ENCODE measurements at regions not wholly inside any gene's neighbourhood (a gene's known extent, or its start where the extent isn't known, plus 50 kb on each side); places are given as distances from the start of the nearest gene placed in this dataset.
"Not testable (repeated sequence)": the region's sequence is repeated elsewhere in the genome, so short reads cannot be mapped to it uniquely, and the experiment has no call there.

DNA sequence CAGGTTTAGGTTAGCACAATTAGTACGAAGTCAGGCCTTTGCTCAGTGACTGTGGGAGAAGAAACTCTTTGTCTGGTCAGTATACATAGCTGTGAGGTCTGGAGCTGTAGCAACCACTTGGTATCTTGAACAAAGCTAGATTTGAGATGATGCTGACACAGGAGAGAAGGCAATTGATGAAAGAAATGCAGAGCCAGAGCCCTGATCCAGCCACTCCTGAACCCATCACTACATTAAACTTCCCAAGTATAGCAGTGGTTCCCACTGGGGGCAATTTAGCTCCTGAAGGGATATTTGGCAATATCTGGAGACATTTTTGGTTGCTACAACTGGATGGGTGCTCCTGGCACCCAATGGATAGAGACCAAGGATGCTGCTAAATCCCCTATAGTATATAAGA lies 143.9 kb upstream of the SPRED2 start:
- WGBS, 2 donors = 88 to 93% methylated on average over 1 of the region's 1 CpG
- H3K27me3 ChIP-seq = no peaks in the 10 kb centered on the region
- no peaks in the 10 kb centered on the region for H3K9me3 ChIP-seq
- H3K4me1 ChIP-seq = no peaks in the 10 kb centered on the region
- H3K4me3 ChIP-seq = no peak overlapping the region
- TF ChIP-seq, protein P1, sequence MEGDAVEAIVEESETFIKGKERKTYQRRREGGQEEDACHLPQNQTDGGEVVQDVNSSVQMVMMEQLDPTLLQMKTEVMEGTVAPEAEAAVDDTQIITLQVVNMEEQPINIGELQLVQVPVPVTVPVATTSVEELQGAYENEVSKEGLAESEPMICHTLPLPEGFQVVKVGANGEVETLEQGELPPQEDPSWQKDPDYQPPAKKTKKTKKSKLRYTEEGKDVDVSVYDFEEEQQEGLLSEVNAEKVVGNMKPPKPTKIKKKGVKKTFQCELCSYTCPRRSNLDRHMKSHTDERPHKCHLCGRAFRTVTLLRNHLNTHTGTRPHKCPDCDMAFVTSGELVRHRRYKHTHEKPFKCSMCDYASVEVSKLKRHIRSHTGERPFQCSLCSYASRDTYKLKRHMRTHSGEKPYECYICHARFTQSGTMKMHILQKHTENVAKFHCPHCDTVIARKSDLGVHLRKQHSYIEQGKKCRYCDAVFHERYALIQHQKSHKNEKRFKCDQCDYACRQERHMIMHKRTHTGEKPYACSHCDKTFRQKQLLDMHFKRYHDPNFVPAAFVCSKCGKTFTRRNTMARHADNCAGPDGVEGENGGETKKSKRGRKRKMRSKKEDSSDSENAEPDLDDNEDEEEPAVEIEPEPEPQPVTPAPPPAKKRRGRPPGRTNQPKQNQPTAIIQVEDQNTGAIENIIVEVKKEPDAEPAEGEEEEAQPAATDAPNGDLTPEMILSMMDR (IDR thresholded peaks at IDR 0.05) = no peak
- TF ChIP-seq POLR2A (IDR thresholded peaks at IDR 0.05) = no peak
- intact Hi-C loops (cut with DNase I; ENCODE audit: low total_unique reads) = no loop called here
- no peak overlapping the region for H3K27ac ChIP-seq
- DNase-seq = no peak
- H3K36me3 ChIP-seq (ENCODE audit: low read depth, missing control alignments) = no peaks in the 10 kb centered on the region

DNA sequence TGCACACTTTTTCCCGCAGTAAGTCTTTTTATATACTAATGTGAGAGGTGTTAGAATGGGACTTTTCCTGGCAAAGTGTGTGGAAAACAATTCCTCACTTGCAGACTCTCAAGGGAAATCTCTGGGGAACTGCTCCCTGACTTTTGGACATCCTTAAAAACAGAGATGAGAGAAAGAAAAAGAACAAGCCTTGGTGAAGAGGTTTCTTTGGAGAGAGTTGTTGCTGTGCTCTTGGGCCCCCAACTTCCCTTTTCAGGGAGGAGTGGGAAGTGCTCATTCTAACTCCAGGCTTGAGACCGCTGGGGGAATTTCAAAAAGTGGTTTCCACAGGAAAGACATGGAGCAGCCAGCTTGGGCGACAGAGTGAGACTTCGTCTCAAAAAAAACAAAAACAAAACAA lies 142.6 kb upstream of the SPRED2 start:
- WGBS, 2 donors = 49 to 51% methylated on average over 4 of the region's 4 CpGs
- intact Hi-C loops (cut with DNase I; ENCODE audit: low total_unique reads) = no loop called here
- no peaks in the 10 kb centered on the region for H3K4me1 ChIP-seq
- DNase-seq = no peak
- TF ChIP-seq POLR2A (IDR thresholded peaks at IDR 0.05) = no peak
- TF ChIP-seq, protein P1 (IDR thresholded peaks at IDR 0.05) = no peak
- H3K36me3 ChIP-seq (ENCODE audit: low read depth, missing control alignments) = no peaks in the 10 kb centered on the region
- no peaks in the 10 kb centered on the region for H3K9me3 ChIP-seq
- H3K27me3 ChIP-seq = no peaks in the 10 kb centered on the region
- no peak overlapping the region for H3K4me3 ChIP-seq
- H3K27ac ChIP-seq = peak overlapping the region in 1 of 2 donors; percentile 56

DNA sequence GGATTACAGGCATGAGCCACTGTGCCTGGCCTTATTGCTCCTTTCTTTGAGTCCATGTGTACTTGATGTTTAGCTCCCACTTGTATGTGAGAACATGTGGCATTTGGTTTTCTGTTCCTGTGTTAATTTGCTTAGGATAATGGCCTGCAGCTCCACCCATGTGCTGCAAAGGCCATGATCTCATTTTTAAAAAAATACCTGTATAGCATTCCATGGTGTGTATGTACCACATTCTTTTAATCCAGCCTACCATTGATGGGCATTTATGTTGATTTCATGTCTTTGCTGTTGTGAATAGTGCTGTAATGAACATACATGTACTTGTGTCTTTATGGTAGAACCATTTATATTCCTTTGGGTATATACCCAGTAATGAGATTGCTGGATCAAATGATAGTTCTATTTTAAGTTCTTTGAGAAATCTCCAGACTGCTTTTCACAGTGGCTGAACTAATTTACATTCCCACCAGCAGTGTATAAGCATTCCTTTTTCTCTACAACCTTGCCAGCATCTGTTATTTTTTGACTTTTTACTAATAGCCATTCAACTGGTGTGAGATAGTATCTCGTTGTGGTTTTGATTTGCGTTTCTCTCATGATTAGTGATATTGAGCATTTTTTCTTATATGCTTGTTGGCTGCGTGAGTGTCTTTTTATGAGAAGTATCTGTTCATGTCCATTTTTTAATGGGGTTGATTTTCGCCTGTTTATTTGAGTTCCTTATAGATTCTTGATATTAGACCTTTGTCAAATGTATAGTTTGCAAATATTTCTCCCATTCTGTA lies 136.4 kb upstream of the SPRED2 start:
- H3K4me3 ChIP-seq; H3K36me3 ChIP-seq (ENCODE audit: low read depth, missing control alignments); DNase-seq; H3K9me3 ChIP-seq; H3K27me3 ChIP-seq; H3K4me1 ChIP-seq; intact Hi-C loops (cut with DNase I; ENCODE audit: low total_unique reads); H3K27ac ChIP-seq: not testable (repeated sequence)
- 85% methylated on average over 4 of the region's 4 CpGs for WGBS, 2 donors

DNA sequence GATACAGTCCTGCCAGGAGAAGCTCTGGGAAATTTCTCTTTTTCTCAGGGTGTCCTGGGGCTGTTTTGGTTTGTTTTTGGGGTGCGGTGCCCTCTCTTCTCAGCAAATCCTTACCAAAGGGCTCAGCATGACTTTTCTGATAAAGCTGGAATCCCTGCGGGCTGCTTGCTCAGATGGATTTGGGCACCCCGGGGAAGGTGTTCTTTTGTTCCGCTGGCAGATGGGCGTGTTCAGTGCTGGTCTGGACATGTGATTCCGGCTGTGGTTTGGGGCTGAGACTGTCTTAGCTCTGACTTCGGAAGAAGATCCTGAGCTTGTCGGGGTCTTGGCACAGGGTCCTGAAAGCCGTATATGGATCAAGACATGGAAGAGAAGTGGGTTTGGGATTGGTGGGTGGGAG lies 134.2 kb upstream of the SPRED2 start:
- Histone ChIP-seq H3K27ac (no peak overlapping the region), H3K4me1 (no peaks in the 10 kb centered on the region), H3K36me3 (ENCODE audit: low read depth, missing control alignments) (no peaks in the 10 kb centered on the region), H3K4me3 (no peak overlapping the region), H3K27me3 (no peaks in the 10 kb centered on the region), H3K9me3 (no peaks in the 10 kb centered on the region)
- intact Hi-C loops (cut with DNase I; ENCODE audit: low total_unique reads) = no loop called here
- DNase-seq = no peak
- WGBS, 2 donors = 71 to 79% methylated on average over 9 of the region's 9 CpGs
- no peak for TF ChIP-seq POLR2A (IDR thresholded peaks at IDR 0.05)
- TF ChIP-seq, protein P1 (IDR thresholded peaks at IDR 0.05) = no peak

DNA sequence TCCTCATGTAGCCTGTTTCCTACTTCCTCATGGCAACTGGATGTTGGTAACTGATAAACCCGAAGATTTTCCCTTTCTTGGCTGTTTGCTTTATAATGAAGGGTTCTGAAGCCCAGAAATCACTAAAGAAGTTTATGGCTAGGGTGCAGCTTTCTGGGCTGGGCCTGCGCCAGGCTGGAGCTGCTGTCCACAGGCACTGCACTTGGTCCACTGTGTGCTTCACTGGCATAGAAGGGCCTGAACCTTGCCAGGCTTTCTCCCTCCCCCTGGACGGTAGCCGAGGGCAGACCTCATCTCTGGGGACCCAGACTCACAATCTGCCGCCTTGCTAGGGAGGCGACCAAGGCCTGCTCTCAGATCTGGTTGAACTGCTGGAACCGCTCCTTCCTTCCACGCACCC lies 133.3 kb upstream of the SPRED2 start:
- no peaks in the 10 kb centered on the region for H3K9me3 ChIP-seq
- no peaks in the 10 kb centered on the region for H3K36me3 ChIP-seq (ENCODE audit: low read depth, missing control alignments)
- H3K27ac ChIP-seq = no peak overlapping the region
- H3K4me1 ChIP-seq = no peaks in the 10 kb centered on the region
- 70 to 88% methylated on average over 4 to 8 of the region's 8 CpGs for WGBS, 2 donors
- intact Hi-C loops (cut with DNase I; ENCODE audit: low total_unique reads) = no loop called here
- H3K27me3 ChIP-seq = no peaks in the 10 kb centered on the region
- H3K4me3 ChIP-seq = no peak overlapping the region
- TF ChIP-seq, protein P1 (IDR thresholded peaks at IDR 0.05) = no peak
- TF ChIP-seq POLR2A (IDR thresholded peaks at IDR 0.05) = no peak
- DNase-seq = no peak
